Peyer's patch (tissue), 4 donors: ENCODE measurements at regions not wholly inside any gene's neighbourhood (a gene's known extent, or its start where the extent isn't known, plus 50 kb on each side); places are given as distances from the start of the nearest gene placed in this dataset.

Source experiments
- DNase-seq, 3 donors: peaks; one replicate each; pipeline ENCODE4 v3.0.0-alpha.2; 2017 to 2019
- H3K27ac ChIP-seq, 4 donors: fragments of 200-600 bp; sonication (generic); one replicate each; pipeline ENCODE4 v1.5.1; 2016 to 2019
- H3K27me3 ChIP-seq, 2 donors: fragments of 200-600 bp; sonication (generic); one replicate each; pipeline ENCODE4 v1.5.1; 2019
- H3K36me3 ChIP-seq, 3 donors: fragments of 200-600 bp; sonication (generic); one replicate each; pipeline ENCODE4 v1.5.1; 2016 to 2019
- H3K4me1 ChIP-seq, 4 donors: fragments of 200-600 bp; sonication (generic); one replicate each; pipeline ENCODE4 v1.5.1; 2016 to 2019
- H3K4me3 ChIP-seq, 4 donors: fragments of 200-600 bp; sonication (generic); 1 replicate in 3 of 4; 2 replicates in 1 of 4; pipeline ENCODE4 v1.5.1; 2016 to 2019; ENCODE audit warnings: mild to moderate bottlenecking in 1 of 4
- H3K9me3 ChIP-seq, 4 donors: fragments of 200-600 bp; sonication (generic); one replicate each; pipeline ENCODE4 v1.5.1; 2016 to 2019; ENCODE audit warnings: mild to moderate bottlenecking in 1 of 4
- POLR2A ChIP-seq, 2 donors: fragments of 450-650 bp; IDR thresholded peaks; one replicate each; pipeline ENCODE4 v1.5.1; 2017; ENCODE audit warnings: antibody characterized with exemption in 2 of 2, mild to moderate bottlenecking in 2 of 2, moderate library complexity in 2 of 2
- TF ChIP-seq, protein P1 (sequence below), 6 experiments: fragments of 450-650 bp in 4 of 6; fragments of 200-600 bp in 2 of 6; sonication (generic) in 1 of 6; IDR thresholded peaks; one replicate each; pipeline ENCODE4 v1.5.1; 2017 to 2019; ENCODE audit warnings: antibody characterized with exemption in 6 of 6, mild to moderate bottlenecking in 3 of 6, moderate library complexity in 1 of 6

DNA sequence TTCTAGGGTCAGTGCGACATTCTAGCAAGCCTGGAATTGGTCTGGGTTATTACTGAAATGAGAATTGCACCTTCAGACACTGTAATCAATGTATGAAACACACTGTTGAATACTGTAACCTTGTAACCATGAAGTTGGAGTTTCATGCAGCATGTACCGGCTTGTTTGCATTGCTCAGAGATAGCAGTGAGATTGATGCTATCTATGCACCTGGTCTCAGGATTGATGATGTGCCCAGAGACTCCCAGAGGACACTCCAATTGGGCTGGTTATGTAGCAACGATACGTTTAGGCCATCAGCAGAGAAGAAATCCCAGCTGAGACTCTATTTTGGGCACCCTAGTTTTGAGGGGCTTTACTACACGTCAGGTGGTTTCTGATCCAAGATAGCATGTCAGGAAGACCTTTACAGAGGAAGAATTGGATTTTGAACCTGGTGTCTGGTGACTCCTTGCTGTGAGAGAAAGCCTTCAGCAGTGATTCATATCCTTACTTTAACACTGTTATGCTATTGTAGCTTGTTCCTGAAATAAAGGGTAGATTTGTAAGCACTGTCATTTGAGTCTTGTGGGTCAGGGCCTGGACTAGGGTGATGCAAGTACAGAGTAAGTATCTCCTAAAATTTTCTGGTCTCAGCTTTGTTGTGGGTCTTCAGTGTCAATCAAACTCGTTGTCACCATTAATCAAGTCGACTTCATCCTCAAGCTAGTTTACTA is 305.1 kb upstream of the GULP1 start:
- no peak for TF ChIP-seq POLR2A (IDR thresholded peaks at IDR 0.05)
- TF ChIP-seq, protein P1, sequence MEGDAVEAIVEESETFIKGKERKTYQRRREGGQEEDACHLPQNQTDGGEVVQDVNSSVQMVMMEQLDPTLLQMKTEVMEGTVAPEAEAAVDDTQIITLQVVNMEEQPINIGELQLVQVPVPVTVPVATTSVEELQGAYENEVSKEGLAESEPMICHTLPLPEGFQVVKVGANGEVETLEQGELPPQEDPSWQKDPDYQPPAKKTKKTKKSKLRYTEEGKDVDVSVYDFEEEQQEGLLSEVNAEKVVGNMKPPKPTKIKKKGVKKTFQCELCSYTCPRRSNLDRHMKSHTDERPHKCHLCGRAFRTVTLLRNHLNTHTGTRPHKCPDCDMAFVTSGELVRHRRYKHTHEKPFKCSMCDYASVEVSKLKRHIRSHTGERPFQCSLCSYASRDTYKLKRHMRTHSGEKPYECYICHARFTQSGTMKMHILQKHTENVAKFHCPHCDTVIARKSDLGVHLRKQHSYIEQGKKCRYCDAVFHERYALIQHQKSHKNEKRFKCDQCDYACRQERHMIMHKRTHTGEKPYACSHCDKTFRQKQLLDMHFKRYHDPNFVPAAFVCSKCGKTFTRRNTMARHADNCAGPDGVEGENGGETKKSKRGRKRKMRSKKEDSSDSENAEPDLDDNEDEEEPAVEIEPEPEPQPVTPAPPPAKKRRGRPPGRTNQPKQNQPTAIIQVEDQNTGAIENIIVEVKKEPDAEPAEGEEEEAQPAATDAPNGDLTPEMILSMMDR (IDR thresholded peaks at IDR 0.05), result no peak
- no peaks in the 10 kb centered on the region for H3K36me3 ChIP-seq
- H3K27me3 ChIP-seq, result no peaks in the 10 kb centered on the region
- H3K4me3 ChIP-seq, result no peak overlapping the region
- no peaks in the 10 kb centered on the region for H3K4me1 ChIP-seq
- DNase-seq, result no peak
- H3K9me3 ChIP-seq, result no peaks in the 10 kb centered on the region
- no peak overlapping the region for H3K27ac ChIP-seq

DNA sequence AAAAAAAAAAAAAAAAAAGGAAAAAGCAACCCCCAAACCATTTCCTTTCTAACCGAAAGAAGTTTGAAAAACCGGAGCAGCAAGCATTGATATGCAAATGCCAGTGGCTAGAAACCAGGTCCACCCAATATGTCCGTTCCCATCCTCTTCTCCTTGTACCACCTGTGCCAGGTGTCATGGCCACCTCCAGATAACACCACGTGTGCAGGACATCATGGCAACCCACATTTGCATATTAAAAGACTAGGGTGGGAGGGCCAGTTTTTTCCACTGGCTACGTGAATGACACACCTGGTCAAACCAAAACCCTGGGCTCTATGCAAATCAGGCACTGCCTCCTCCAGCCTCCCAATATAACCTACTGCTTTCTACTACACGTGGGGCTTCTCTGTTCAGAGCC is 303.3 kb upstream of the GULP1 start:
- Histone ChIP-seq H3K36me3 (no peaks in the 10 kb centered on the region), H3K9me3 (no peaks in the 10 kb centered on the region), H3K27me3 (no peaks in the 10 kb centered on the region), H3K4me1 (no peaks in the 10 kb centered on the region), H3K27ac (no peak overlapping the region), H3K4me3 (no peak overlapping the region)
- TF ChIP-seq, protein P1 (IDR thresholded peaks at IDR 0.05), result no peak
- TF ChIP-seq POLR2A (IDR thresholded peaks at IDR 0.05), result no peak
- no peak for DNase-seq

GRCh38 chr2:187989925-187990623 is 301.6 kb upstream of the GULP1 start:
- no peaks in the 10 kb centered on the region for H3K27me3 ChIP-seq
- no peak for DNase-seq
- no peaks in the 10 kb centered on the region for H3K36me3 ChIP-seq
- H3K27ac ChIP-seq, result no peak overlapping the region
- H3K4me3 ChIP-seq, result no peak overlapping the region
- H3K9me3 ChIP-seq, result no peaks in the 10 kb centered on the region
- TF ChIP-seq, protein P1 (IDR thresholded peaks at IDR 0.05), result no peak
- TF ChIP-seq POLR2A (IDR thresholded peaks at IDR 0.05), result no peak
- no peaks in the 10 kb centered on the region for H3K4me1 ChIP-seq

DNA sequence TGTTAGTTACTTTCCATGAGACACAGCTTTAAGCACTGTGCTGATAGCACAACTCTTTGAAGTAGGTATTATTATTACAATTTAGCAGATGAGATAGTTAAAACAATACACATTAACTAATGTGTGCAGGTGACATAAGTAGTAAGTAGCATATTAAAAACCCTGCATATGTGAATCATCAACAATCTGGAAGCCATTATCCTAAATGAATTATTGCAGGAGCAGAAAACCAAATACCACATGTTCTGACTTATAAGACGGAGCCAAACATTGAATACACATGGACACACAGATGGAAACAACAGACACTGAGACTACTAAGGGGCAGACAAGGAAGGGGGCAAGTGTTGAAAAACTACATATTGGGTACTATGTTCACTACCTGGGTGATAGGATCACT is 300.3 kb upstream of the GULP1 start:
- no peaks in the 10 kb centered on the region for H3K36me3 ChIP-seq
- no peaks in the 10 kb centered on the region for H3K27me3 ChIP-seq

GRCh38 chr2:187994464-187995331 is 297.0 kb upstream of the GULP1 start:
- Histone ChIP-seq H3K4me3 (no peak overlapping the region), H3K36me3 (no peaks in the 10 kb centered on the region), H3K4me1 (no peaks in the 10 kb centered on the region), H3K27ac (no peak overlapping the region), H3K9me3 (no peaks in the 10 kb centered on the region), H3K27me3 (no peaks in the 10 kb centered on the region)
- TF ChIP-seq, protein P1 (IDR thresholded peaks at IDR 0.05), result no peak
- no peak for TF ChIP-seq POLR2A (IDR thresholded peaks at IDR 0.05)
- no peak for DNase-seq

More for the DNA sequence above, 300.3 kb upstream of the GULP1 start:
- H3K4me3 ChIP-seq, result no peak overlapping the region
- no peak overlapping the region for H3K27ac ChIP-seq
- TF ChIP-seq, protein P1 (IDR thresholded peaks at IDR 0.05), result no peak
- TF ChIP-seq POLR2A (IDR thresholded peaks at IDR 0.05), result no peak
- no peaks in the 10 kb centered on the region for H3K4me1 ChIP-seq
- H3K9me3 ChIP-seq, result no peaks in the 10 kb centered on the region
- DNase-seq, result no peak
